ENCODE measurements at regions not wholly inside any gene's neighbourhood (a gene's known extent, or its start where the extent isn't known, plus 50 kb on each side); places are given as distances from the start of the nearest gene placed in this dataset.
"Not testable (repeated sequence)": the region's sequence is repeated elsewhere in the genome, so short reads cannot be mapped to it uniquely, and the experiment has no call there.

DNA sequence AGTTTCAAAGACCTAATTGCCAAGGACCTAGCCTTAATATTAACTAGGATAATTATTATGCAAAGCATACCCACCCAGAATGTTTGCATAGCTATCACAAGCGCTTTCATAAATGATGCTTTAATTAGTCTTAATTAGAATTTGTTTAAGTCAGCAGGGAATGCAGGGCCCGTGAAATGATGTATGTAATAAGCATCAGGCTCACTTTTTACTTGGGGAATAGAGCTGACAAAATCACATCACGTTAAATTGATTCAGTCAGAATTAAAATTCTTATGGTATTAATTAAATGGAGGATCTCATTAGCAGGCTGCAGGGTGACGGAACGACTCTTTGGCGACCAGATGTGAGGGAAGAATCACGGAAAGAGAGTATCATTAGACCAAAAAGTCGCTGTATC is 264.5 kb downstream of the GPD2 start:
- no peak for DNase-seq

DNA sequence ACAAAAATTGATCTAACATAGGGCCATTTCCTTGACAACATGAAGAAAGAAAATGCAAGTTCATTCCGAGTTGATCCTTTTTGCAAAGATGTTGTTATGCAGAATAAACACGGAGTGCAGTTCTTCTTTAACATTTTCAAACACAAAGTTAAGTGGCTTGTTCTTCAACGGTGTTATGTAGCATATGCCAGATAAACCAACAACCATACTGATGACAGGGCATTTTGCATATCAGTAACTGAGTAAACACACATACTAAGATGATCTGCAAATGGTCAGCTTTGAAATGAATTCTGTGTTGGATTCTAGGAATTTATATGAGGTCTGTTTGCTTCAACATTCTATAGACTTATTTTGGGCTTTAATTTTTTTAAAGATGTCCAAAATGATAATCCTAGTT is 266.4 kb downstream of the GPD2 start:
- no peak for DNase-seq

GRCh38 chr2:156703642-156704041 is 267.5 kb downstream of the GPD2 start:
- DNase-seq, result no peak

DNA sequence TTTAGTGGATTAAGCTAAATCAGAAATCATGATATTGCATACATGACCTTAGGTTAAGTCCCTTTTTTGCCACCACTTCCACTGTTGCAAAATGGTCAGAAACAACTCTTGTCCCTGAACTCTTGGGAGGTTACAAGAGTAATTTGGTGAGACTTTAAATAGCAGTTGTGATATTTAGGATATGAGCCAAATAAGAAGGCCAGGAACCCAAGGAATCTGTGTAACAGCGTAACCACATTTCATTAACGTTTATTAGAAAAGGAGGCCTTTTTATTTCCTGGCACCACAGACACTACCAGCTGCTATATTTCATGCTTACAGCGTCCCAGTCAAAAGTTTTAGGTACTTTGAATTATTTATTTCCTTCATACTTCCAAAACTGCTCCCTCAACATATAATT is 268.0 kb downstream of the GPD2 start:
- DNase-seq, result no peak

DNA sequence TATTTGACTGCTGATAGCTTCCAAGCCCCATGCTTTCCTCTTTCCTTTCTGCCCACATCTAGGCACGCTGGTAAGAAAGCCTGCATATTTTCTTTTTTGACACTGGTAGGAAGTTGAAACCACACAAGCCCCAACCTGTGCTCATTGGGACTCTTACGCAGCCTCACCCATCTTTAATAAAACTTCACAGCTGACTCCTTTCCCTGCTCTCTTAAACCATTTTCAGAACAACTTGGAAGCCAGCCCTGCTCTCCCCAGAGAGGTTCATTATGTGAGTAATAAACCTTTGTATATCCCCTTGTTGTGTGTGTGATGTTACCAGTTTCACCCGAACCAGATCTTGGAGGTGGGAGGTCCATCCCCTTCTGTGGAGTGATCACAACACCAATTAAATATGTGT is 268.4 kb downstream of the GPD2 start:
- DNase-seq, result no peak

DNA sequence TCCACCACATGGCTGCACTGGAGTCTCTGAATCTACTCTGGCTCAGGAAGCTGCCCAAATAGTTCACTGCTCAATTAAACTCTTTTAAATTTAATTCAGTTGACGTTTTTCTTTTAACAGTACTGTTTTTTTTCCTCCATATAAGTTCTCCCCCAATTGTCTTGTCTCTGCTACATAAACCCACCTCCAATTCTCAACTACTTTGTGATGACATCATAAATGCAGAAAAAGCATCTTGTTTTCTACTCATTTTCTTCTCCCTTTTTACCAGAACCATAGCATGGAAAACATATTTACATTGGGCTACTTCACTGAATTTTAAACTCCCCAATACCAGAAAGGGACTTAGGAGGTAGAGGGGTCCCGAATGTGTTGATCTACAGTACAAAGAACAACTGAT is 270.4 kb downstream of the GPD2 start:
- DNase-seq, result no peak

DNA sequence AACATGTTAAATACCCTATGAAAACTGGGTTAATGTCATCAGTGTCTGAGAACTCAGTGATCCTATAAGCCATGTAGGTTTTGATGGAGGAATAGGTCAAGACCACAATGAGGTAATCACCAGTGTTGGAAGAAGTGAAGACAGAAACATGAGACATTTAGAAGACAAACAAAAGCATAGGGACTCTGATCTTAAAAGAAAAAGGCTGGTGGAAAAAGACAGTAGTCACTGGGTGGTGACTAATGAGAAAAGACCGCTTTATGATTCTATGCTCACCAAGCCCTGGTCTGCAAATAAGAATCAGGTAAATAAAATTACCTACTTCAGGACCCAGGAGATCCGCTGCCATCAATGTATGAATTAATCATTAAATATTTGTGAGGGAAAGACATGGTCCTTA is 271.9 kb downstream of the GPD2 start:
- no peak for DNase-seq

DNA sequence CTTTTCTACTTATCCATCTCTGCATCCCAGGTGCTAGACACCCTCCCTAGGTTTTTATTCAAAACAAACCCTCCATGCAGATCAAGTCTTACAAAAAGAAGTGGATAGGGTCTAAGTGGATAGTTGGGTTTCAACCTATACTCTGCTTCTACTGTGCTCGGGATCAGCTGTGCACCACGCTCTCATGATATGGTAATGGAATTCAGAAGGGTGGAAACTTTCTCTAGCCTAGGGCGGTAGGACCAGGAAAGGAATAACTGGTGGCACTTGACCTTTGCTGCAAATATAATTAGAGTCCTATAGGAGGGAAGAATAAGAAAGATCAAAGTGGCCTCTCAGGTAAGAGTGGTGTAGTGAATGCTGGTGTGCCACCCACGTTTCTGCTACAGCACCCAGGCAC is 272.9 kb downstream of the GPD2 start:
- no peak for DNase-seq

- DNase-seq, result no peak
Measured at GRCh38 chr2:156719036-156719435, 282.9 kb downstream of the GPD2 start.

- DNase-seq, result no peak
Measured at GRCh38 chr2:156727867-156728266, 291.7 kb downstream of the GPD2 start.

GRCh38 chr2:156728328-156728727 is 292.1 kb downstream of the GPD2 start:
- no peak for DNase-seq

- no peak for DNase-seq
Measured at GRCh38 chr2:156731506-156731905, 295.3 kb downstream of the GPD2 start.

GRCh38 chr2:156736950-156737349 is 300.8 kb downstream of the GPD2 start:
- DNase-seq, result no peak

GRCh38 chr2:156739301-156739700 is 303.1 kb downstream of the GPD2 start:
- DNase-seq, result no peak

DNA sequence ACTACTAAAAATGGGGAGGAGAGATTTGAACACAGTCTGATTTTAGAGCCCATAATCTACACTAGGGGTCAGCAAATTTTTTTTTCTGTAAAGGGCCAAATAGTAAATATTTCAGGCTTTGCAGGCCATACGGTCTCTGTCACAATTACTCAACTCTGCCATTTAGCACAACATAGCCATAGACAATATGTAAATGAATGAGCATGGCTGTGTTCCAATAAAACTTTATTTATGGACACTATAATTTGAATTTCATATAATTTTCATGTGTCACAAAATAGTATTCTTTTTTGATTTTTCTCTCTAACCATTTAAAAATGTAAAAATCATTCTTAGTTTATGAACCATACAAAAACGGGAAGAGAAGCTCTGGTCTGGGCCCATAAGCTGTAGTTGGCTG is 309.4 kb downstream of the GPD2 start:
- DNase-seq, result no peak

- no peak for DNase-seq
Measured at GRCh38 chr2:156748221-156748620, 312.0 kb downstream of the GPD2 start.

DNA sequence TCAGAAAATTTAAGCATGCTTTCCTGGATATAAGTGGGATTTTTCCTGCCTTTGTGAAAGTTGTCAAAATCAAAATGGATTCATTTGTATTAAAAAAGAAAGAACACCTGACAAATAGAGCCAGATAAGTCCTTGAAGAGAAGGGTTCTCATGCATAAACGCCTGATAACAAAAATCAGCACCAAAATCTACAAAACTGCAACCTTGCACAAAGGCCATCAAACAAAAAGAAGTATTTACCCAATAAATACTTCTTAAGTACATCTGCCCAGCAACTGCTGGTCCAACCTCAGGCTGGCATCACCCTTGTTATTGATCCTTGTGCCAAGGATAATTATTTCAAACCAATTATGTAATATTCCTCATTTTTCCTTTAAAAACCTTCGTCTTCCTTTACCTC is 315.9 kb downstream of the GPD2 start:
- no peak for DNase-seq

DNA sequence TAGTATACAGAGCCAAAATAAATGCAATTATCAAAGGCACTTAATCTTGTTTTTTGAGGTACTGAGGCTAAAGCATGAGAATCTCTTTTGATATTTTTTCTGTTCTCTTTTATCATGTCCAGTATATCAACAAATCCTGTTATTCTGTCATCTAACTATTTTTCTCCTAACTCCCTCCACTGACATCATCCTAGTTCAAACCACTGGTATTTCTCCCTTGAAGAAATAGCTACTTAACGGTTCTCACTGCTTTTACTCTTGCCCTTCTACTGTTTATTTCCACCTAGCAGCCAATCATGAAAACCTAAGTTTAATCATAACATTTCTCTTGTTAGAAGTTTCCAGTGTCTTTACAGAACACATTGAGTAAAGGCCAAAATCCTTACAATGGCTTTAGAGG is 317.6 kb downstream of the GPD2 start:
- DNase-seq, result no peak

GRCh38 chr2:156756516-156756915 is 320.3 kb downstream of the GPD2 start:
- no peak for DNase-seq

GRCh38 chr2:156763174-156763573 is 327.0 kb downstream of the GPD2 start:
- DNase-seq, result no peak

GRCh38 chr2:156765043-156765442 is 328.9 kb downstream of the GPD2 start:
- DNase-seq, result no peak

GRCh38 chr2:156765450-156765849 is 329.3 kb downstream of the GPD2 start:
- no peak for DNase-seq

- DNase-seq, result no peak
Measured at GRCh38 chr2:156769802-156770201, 333.6 kb downstream of the GPD2 start.

GRCh38 chr2:156778916-156779315 is 342.7 kb downstream of the GPD2 start:
- no peak for DNase-seq

GRCh38 chr2:156779416-156780120 is 343.4 kb downstream of the GPD2 start:
- no peak for DNase-seq

DNA sequence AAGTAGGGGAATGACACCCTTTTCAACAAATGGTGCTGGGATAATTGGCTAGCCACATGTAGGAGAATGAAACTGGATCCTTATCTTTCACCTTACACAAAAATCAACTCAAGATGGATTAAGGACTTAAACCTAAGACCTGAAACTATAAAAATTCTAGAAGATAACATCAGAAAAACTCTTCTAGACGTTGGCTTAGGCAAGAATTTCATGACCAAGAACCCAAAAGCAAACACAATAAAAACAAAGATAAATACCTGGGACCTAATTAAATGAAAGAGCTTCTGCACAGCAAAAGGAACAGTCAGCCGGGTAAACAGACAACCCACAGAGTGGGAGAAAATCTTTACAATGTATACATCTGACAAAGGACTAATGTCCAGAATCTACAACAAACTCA is 345.5 kb downstream of the GPD2 start:
- not testable (repeated sequence) for DNase-seq
